ENCODE measurements at regions not wholly inside any gene's neighbourhood (a gene's known extent, or its start where the extent isn't known, plus 50 kb on each side); places are given as distances from the start of the nearest gene placed in this dataset.

DNA sequence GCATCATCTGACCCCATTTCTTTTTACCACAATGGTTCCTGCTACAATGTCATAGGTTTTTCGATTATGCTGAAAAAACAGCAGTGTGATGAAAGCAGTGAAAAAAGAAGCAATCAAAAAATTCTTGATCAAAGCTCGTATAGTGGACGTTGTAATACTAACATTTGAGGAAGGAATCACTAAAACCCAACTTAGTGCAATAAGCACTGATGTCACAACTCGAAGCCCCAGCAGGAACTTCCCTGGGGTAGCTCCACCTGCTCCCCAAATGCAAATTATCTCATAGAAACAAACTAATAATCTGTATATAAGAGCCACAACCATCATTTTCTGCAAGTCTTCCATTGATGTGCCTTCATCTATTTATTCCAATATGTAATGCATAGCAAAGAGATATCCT, 285.6 kb upstream of the SGK1 start:
- TF ChIP-seq, protein P1, sequence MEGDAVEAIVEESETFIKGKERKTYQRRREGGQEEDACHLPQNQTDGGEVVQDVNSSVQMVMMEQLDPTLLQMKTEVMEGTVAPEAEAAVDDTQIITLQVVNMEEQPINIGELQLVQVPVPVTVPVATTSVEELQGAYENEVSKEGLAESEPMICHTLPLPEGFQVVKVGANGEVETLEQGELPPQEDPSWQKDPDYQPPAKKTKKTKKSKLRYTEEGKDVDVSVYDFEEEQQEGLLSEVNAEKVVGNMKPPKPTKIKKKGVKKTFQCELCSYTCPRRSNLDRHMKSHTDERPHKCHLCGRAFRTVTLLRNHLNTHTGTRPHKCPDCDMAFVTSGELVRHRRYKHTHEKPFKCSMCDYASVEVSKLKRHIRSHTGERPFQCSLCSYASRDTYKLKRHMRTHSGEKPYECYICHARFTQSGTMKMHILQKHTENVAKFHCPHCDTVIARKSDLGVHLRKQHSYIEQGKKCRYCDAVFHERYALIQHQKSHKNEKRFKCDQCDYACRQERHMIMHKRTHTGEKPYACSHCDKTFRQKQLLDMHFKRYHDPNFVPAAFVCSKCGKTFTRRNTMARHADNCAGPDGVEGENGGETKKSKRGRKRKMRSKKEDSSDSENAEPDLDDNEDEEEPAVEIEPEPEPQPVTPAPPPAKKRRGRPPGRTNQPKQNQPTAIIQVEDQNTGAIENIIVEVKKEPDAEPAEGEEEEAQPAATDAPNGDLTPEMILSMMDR (IDR thresholded peaks at IDR 0.05), result no peak
- TF ChIP-seq POLR2A (IDR thresholded peaks at IDR 0.05), result no peak
